Inferior parietal cortex (tissue), 1 donor: ENCODE measurements at regions not wholly inside any gene's neighbourhood (a gene's known extent, or its start where the extent isn't known, plus 50 kb on each side); places are given as distances from the start of the nearest gene placed in this dataset.

ENCODE experiments used
- DNase-seq: peaks from one replicate; pipeline ENCODE4 v3.0.0-alpha.2; 2016; ENCODE audit errors: extremely low spot score

DNA sequence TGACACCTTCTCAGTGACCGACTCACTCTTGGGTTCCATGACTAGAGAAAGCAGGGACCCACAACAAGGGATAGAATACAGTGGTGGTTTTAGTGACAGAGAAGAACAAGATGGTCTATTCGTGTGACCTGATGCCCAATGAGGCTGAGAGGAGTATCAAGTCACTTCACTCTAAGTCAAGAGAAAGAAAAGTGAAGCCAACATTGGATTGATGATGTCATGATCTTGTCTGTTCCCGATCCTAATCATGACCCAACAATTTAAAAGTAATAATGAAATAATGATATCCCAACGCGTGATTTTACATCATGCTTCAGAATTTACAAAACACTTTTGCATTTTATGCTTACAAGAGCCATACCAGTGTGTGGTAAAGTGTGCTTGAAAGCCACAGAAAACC lies 155.6 kb upstream of the POU3F3 start:
- no peak for DNase-seq

DNA sequence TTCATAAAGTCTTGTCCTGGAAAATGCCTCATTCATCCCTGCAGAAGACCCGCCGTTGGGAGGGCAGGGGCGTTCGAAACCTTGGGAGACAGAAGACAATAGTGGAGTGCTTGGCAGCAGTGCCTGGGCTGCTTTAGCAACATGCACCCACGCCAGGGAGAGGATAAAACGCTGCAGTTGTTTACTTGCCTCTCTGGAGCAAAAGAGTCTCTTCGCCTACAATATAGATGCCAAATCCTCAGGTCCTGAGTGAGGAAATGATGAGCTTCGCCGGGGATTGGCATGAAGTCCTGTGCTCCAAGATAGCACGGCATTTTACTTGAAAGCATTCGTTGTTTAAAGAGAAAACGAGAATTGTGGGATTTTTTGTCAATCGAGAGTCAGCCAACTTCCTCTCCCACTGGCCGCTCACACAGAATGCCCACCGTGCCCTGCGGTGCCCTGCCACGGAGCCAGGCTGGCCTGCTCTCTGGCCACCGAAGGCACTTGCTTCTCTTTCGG lies 152.5 kb upstream of the POU3F3 start:
- peak; percentile 63 for DNase-seq

DNA sequence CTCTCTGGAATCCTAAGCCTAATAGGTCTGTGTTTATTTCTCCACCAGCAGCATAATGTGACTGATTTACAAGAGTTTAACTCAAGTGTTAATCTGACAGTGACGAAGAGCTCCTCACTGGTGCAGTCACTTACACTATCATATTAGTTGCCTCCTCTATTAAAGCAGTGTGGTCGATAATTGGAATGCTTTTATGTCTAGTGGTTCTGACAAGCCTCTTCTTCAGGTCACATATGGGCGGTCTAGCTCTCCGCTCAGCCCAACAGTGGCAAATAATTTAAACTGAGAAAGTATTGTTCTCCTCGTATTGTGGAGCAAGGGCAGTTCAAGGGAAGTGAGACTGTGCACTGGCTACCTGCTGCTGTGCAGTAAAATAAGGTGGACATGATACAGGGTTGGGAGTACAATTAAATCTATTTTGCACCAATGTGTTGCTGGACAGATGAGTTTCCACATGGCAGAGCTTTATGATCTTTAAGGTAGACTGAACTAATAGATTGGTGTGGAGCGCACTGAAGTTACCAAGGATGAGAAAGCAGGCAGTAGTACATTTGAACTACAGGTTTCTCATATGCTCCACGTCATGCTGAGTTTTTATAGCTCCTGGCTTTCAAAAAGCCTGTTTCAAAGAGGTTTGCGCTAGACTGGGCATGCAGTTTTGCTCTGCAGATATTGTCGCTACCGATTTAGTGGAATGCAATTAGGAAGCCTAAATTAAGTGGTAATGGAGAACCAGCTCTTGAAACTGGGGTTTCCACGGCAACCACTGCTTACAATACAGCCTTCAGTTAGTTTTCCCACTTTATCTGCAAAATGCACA lies 151.7 kb upstream of the POU3F3 start:
- DNase-seq: peak; percentile 55

DNA sequence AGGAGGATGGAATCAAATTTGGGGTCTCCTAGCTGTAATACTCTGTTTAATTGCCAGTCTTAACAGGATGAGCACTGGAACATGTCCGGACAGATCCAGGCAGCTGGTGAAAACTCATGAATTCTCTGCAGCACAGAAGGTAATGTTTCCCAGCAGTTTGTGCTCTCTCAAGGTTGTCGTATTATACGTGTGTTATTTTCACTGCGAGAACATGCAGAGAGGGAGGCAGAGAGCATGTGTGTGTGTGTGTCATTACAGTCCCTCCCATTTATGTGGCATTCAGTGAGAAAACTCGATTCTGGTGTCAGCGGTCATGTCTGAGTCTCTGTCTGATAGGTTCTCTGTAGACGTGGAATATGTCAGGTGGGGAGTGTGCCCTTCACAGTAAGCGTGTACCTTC lies 150.2 kb upstream of the POU3F3 start:
- DNase-seq: peak; percentile 11

DNA sequence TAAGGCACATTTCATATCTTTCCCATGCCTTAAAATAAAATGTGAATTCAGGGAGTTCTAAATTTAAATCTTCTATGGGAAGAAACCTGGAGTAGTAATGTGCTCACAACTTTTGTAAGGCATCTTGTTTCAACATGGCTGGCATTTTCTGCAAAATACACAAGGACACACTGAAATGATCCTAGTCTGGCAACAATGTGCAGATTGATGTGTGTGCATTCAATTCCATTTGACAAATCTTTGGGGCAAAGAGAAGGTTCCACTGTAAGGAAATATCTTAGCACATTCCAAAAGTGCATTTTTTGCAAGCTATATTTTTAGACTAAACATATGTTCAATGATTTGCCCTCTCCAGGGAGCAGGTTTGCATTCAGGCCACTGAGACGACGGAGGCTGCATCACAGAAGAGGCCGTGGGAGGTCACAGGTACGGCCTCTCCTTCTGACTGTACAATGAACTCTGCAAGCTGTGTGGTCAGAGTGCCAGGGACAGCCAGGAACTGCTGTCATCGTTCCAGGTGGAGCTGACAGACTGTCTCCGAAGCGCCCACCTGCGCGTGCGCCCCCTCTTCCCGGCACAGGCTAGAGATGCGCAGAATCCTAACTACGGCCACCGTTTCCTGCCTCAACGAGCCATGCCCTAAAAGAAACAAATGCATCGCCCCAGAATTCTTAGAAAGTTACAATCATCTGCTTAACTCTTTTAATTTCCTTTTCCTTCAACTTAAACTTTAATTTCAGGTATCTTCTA lies 149.2 kb upstream of the POU3F3 start:
- no peak for DNase-seq

DNA sequence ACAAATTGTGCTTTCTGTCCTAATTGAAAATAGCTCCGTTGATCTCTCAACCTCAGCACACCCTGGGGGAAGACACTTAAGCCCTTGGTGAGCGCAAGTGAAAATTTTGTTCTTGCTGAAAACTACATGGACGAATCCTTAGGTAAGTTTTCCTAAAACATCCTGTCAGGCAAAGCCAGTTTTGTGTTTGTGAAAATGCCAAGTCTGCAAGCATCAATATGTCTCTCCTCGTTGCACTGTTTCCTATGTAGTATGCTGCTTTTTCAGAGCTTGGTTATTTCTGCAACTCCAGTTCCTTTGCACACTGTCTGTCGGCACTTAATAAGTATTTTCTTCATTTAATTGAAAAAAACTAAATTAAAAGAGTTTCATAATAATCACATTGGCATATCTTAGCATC lies 146.9 kb upstream of the POU3F3 start:
- no peak for DNase-seq

DNA sequence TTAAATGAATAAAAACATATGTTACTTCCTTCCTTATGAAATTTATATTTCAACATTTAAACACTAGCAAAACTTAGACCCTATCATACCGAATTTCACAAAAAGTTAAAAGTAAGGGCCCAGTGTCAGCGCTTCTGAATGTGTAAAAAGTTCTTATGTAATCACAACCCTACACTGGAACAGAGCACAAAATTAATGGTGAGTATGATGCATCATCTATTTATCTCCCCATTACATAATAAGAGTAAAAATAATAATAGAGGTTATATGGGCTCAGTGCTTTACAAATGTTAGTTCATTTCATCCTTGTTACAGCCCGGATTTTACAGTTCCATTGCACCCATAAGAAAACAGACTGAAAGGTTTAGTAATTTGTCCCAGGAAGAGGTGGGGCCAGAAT lies 144.9 kb upstream of the POU3F3 start:
- DNase-seq: no peak

DNA sequence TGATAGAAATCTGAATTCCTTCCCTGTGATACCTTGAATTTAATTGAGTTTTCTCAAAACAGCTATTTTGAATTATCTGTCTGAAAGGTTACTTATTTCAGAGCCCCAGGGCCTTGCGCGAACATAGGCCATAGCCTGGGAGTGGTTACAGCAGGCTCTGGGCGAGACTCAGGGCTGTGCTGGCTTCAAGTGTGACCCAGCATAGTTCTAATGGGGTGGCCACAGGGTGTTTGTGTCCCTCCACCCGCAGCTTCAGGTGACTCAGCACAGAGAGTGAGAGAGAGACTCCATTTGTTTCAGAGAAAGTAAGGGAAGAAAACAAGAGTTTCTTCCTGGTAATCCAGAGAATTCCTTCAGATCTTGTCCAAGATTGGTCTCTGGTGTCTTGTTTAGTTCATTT lies 137.9 kb upstream of the POU3F3 start:
- no peak for DNase-seq

DNA sequence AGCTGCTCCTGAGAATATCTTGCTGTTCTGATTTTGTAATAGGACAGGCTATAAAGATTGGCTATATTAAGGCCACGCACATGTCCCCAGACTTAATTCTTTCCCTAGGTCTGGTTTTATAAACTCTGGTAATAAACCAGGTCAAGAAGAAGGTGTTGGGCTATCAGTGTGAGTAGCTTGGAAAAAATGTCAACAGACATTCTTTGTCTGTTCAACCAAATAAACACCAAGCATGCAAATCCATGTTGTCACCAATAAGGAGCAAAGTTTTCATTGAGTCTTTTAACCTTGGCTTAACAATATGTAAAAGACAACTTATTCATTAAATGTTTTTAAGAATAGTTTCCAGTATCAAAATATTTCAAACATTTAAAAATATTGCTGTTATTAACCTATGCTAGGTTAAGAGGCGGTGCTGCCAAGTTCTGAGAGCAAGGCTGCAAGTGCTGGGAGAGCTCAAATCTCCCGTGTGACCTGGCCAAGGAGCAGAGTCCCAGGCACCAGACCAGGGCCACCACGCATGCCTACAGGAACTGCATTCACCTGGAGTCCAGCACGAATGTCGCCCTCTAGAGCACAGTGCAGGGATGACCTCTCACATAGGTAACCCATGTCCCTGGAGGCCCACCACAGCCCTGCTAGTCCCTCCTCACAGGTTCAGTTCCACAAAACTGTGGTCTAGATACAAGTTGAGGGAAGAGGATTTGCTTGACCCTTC lies 120.5 kb upstream of the POU3F3 start:
- DNase-seq: no peak

DNA sequence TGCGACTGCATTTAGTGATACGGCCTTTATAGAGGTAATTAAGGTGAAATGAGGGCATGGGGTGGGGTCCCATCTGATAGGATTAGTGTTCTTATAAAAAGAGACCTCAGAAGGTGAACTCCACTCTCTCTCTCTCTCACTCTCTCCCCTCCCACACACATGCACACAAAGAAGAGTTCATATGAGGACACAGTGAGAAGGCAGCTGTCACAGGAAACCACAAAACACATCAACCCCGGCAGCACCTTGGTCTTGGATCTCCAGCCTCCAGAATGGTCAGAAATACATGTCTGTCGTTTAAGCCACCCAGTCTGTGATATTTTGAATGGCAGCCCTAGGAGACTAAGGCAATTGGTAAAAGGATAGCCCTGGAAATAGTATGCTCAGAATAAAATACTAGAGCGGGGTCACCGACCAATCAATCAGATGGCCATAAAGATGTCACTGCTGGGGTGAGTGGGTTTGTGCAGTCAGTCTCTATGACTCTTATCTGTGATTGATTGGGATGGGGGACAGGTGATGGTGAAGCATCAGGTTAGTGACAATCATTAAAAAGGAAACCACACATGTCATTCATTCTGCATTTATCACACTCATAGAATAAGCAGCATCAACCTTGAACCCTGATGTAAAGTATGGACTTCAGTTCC lies 118.9 kb upstream of the POU3F3 start:
- no peak for DNase-seq

DNA sequence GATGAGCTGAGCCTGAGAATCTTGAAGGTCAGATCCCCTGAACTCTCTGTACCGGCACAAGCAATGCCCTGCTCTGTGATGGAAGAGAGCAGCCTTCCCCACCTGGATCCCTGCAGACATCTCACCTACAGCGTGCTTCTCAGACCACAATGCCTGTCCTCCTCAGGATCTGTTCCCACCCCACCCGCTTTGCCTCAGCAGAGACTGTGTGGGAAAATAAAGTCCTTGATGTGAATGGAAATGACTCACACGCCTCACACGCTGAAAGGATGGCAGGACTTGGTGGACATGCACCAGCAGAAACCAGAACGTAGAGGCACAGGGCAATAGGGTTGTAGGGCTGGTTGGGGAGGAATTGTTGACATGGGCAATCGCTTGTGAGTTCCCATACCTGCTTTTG lies 117.9 kb upstream of the POU3F3 start:
- no peak for DNase-seq

DNA sequence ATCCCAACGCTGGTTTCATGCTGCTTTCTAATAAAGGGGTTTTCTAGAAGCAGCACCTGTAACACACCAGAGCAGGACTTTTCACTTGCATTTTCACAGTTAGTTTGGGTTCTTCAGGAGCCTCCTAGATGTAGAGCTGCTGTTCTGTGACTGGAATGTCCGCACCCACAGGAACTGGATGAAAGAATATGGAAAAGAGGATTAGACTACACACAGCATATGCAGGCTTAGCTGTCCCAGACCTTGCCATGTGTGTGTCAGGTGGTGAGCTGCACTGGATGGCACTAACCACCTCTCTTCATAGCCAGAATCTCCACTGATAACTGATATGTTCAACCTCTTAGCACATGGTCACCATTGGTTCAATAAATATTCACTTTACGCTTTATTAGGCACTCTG lies 112.1 kb upstream of the POU3F3 start:
- DNase-seq: no peak

DNA sequence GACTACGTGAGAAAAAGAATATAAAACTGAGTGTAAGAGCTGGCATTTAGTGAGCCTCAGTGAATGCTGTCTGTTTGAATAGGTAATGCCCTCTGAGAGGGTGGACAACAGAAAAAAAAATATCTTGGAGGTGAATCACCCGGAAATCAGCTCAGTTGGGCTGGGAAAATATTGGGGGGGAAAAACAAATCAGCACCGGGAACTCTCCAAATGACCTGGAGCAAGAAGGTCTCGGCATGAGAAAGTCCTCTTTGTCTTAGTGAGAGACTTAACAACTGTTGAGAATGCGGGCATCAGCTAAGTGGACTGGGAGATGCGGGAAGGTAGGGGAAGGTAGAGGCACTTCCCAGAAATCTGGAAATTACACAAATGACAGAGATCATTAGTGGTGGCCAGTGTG lies 109.4 kb upstream of the POU3F3 start:
- DNase-seq: no peak

DNA sequence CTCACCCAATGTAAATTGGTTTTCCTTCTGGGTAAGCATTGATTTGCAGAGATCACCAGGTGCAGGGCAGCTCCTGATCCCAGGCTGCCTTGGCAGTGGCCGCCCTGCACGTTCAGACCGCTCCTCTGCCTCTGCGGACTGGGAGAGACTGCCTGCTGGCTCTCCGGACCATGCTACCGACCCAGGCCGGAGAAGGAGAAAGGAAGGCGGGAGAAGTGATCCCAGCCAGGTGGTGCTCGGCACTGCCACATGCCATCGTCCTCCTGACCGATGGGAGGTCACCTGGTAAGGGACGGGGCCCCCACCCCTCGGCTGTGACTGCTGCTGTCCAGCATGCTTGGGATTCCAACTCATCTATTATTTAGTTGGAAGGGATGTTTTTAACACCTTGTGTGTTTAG lies 108.1 kb upstream of the POU3F3 start:
- no peak for DNase-seq

DNA sequence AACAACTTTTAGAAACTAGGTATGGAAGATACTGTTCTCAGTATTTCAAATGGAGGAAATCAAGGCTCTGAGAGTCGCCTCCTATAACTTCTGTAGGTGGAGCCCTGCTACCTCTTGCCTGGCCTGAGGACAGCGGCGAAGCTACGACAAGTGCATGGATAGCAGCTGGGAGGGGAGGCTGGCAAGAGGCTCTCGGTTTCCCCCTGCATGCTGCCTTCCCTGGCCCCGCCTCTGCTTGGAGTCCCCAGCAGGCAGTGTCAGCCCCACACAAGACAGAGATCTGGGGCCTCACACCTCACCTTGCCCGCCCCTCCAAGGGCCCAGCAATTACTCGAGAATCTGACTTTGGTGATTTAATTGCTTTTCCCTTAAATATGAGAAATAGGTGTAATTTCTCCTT lies 107.6 kb upstream of the POU3F3 start:
- DNase-seq: no peak

DNA sequence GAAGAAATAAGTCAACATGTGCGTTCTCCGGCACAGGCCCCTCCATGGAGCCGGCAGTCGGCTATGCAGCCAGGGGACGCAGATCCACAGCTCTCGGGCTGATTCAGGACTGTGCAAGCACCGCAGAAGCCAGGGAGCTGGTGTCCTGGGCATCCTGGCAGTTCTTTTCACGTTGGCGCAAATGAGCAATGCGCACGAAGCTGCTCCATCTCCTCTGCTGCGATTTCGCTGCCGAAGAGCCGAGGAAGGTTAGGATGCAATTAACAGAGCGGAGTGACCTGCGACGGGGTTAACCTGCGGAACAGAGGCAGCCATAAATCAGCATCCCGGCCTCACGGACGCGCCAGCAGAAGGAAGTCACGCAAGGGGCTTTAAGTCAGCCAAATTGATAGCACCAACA lies 107.1 kb upstream of the POU3F3 start:
- no peak for DNase-seq

DNA sequence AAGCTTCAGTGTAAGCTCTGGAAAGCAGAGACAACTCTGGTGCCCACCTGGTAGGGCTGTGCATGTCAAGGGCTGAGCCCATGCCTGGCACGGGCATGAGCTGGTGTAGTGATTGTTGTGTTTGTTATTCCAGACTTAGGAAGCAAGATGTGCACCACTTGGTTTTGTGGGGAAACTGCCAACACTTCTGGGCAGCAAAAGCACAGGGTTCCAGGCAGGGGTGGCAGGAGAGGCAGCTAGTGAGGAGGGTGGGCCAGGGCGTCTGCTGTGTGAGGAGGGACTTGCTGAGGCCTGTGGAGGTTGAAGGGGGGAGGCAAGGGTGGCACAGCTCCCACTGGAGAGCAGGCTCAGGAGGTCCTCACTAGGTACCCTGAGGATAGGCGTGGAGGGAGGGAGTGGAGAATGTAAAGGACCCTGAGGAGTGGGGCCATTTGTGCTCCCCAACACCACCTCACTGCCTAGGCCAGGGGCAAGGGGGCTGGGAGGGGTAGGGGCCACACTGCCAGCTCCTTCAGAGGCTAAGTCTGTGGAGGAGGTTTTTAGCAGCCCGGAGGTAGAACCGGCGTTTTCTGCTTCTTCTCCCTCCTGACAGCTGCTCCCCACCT lies 104.0 kb upstream of the POU3F3 start:
- DNase-seq: no peak

DNA sequence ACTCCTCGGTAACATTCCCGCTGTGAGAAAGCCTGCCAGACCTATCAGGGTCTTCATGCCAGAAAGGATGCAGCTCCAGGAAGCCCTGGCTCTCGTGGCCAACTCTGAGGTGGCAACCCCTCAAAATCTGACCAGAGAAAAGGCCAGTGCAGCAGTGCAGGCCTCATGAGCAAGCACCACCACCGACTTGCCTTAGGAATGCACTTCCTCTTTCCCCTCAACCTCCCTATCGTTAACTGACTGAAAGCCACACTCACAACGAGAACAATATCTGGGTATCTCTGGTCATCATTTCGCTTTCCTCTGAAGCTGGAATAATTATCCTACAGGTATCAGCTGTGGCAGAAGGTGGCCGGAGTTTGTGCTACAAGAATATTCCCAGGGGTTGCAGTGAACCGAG lies 101.4 kb upstream of the POU3F3 start:
- DNase-seq: no peak

DNA sequence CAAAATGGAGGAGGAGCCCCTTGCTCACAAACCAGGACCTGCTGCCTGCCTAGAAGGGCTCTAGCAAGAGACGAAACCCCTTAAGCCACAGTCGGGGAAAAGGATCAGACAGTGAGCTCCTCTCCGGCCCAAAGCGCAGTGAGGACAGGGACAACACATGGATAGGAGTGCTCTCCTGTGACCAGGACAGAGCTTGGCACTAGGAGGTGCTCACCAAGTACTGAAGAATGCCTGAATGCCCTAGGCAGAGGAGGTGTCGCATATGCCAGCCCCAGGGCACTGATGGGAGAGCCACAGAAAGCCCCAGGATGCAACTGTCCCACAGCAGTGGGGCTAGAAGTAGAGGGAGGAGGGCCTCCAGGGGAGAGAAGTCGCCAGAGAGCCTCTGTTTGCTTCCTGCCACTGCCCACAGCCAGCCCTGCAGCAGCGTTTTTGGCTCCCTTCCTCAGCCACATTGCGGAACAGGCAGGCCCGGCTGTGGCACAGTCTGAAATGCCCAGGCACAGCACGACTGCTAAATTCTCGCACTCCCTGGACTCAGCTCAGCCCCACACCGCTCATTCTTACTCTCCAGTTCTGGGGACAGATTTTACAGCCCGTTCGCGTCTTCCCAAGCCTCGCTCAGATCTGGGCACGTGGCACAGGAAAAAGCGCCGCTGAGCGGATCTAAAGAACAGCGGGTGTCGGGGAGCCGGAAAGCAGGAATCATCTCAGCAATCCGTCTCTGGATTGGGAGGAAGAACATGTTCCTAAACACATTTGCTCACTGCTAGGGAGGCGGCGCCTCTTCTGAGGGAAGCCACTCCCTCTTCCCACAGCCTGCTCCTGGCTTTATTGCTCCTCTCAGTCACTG lies 98.7 kb upstream of the POU3F3 start:
- peak; percentile 58 for DNase-seq

DNA sequence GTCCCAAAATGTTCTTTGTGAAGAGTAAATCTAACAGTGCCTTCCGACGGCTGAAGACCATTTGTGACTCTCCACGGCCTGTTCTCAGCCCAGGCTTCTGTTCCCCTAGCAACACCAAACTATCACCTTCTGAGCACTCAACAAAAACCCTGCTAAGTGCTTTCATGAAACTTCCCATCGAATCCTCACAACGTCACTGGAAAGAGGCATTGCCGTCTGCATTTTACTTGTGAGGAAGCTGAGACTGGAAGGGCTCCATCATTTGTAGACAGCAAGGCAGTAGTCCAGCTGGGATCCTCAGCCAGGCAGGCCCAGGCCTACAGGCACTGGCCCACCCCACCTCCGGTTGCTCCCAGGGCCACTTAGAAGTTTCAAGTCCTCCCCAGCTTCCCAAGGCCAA lies 97.8 kb upstream of the POU3F3 start:
- no peak for DNase-seq

DNA sequence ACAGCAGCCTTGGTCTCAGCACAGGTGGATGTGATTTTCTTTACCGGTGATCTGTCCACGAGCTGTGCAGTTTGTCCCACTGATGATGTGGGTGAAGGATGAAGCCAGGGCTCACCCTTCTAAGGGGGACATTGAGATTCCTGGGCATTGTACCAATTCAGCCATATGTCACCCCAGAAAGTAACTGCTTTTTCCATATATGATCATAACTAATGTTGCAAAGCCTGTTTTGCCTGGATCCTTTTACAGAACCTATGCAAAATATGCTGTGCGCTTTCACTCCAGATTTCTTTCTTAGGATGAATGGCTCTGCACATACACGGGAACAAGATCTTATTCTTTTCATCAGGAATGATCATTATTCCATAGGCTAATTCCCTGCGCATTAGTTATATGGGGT lies 96.9 kb upstream of the POU3F3 start:
- DNase-seq: no peak
